Keratinocyte (primary cell): ENCODE measurements at regions not wholly inside any gene's neighbourhood (a gene's known extent, or its start where the extent isn't known, plus 50 kb on each side); places are given as distances from the start of the nearest gene placed in this dataset.

Experiments used
- DNase-seq: peaks from one replicate; pipeline ENCODE4 v3.0.0-alpha.2; 2011; ENCODE audit warnings: low read depth, missing footprints, low spot score
- FAIRE-seq: peaks from 2 replicates; lab custom pipeline; 2011; peaks lifted over from hg19 to GRCh38; lab: Jason Lieb, UNC
- H2AFZ ChIP-seq: 2 replicates; pipeline ENCODE4 v1.6.0; 2012; ENCODE audit warnings: low read length, control low read depth, inconsistent platforms; ENCODE audit not compliant: control insufficient read depth
- H3K27ac ChIP-seq: 2 replicates; pipeline ENCODE4 v1.5.1; 2011; ENCODE audit warnings: low read length; ENCODE audit not compliant: control insufficient read depth, insufficient read depth
- H3K27me3 ChIP-seq: 3 replicates; pipeline ENCODE4 v1.6.0; 2011; ENCODE audit warnings: low read length; ENCODE audit not compliant: control insufficient read depth, insufficient read depth; ENCODE audit errors: extremely low read depth
- H3K36me3 ChIP-seq, 2 experiments: 2 replicates in 1 of 2; 3 replicates in 1 of 2; pipeline ENCODE4 v1.5.1; 2011; ENCODE audit warnings: low read length in 2 of 2, mild to moderate bottlenecking in 1 of 2; ENCODE audit not compliant: control insufficient read depth in 2 of 2, insufficient read depth in 2 of 2; ENCODE audit errors: extremely low read depth in 1 of 2
- H3K4me1 ChIP-seq: 3 replicates; pipeline ENCODE4 v1.5.1; 2011; ENCODE audit warnings: low read length; ENCODE audit not compliant: control insufficient read depth, insufficient read depth; ENCODE audit errors: extremely low read depth
- H3K4me2 ChIP-seq: 3 replicates; pipeline ENCODE4 v1.6.0; 2011; ENCODE audit warnings: low read depth, low read length; ENCODE audit not compliant: control insufficient read depth, insufficient read depth; ENCODE audit errors: extremely low read depth
- H3K4me3 ChIP-seq, 3 experiments: fragments of 200-600 bp in 1 of 3; sonication (generic) in 1 of 3; 2 replicates in 2 of 3; 3 replicates in 1 of 3; pipeline ENCODE4 v1.5.1; 2011 to 2016; ENCODE audit warnings: low read length in 3 of 3, mild to moderate bottlenecking in 3 of 3, control low read depth in 2 of 3, inconsistent platforms in 1 of 3, low read depth in 1 of 3, mixed read lengths in 1 of 3, mixed run types in 1 of 3, moderate library complexity in 1 of 3; ENCODE audit not compliant: control insufficient read depth in 2 of 3, insufficient read depth in 2 of 3; ENCODE audit errors: extremely low read depth in 1 of 3
- H3K79me2 ChIP-seq: 2 replicates; pipeline ENCODE4 v1.6.0; 2012; ENCODE audit warnings: low read length; ENCODE audit not compliant: control insufficient read depth, insufficient read depth
- H3K9ac ChIP-seq: 3 replicates; pipeline ENCODE4 v1.6.0; 2011; ENCODE audit warnings: low read length; ENCODE audit not compliant: control insufficient read depth, insufficient read depth; ENCODE audit errors: extremely low read depth
- H3K9me1 ChIP-seq: 3 replicates; pipeline ENCODE4 v1.6.0; 2011; ENCODE audit warnings: low read length; ENCODE audit not compliant: control insufficient read depth, insufficient read depth; ENCODE audit errors: extremely low read depth
- H3K9me3 ChIP-seq: 2 replicates; pipeline ENCODE4 v1.5.1; 2012; ENCODE audit warnings: low read depth, low read length; ENCODE audit not compliant: control insufficient read depth
- H4K20me1 ChIP-seq: 3 replicates; pipeline ENCODE4 v1.6.0; 2011; ENCODE audit warnings: low read length; ENCODE audit not compliant: control insufficient read depth, insufficient read depth; ENCODE audit errors: extremely low read depth
- CTCF ChIP-seq, 3 experiments: IDR thresholded peaks in 1 of 3; conservative IDR thresholded peaks in 1 of 3; optimal IDR thresholded peaks in 1 of 3; 2 replicates in 2 of 3; 3 replicates in 1 of 3; pipeline versions ENCODE3 to v1.5.1; 2011; ENCODE audit warnings: low read length in 3 of 3, mild to moderate bottlenecking in 3 of 3, moderate library complexity in 2 of 3, control low read depth in 1 of 3, inconsistent platforms in 1 of 3; ENCODE audit not compliant: insufficient read depth in 2 of 3; ENCODE audit errors: extremely low read depth in 1 of 3
- EZH2 ChIP-seq: IDR thresholded peaks from one replicate; pipeline ENCODE4 v1.6.1; 2012; ENCODE audit warnings: inconsistent platforms, mild to moderate bottlenecking, low read length, moderate library complexity
- dilution Hi-C: fragments of 300-500 bp; cut with MboI; formaldehyde crosslinking; loops from one replicate; pipeline ENCODE4 v1.7.0; 2020; ENCODE audit warnings: low sequenced_read_pairs; ENCODE audit not compliant: extremely low pct_ligation_motif_present

GRCh38 chr3:110253794-110254193, 817.8 kb upstream of the NECTIN3 start:
- Histone ChIP-seq H3K36me3 (no peaks in the 10 kb centered on the region), H3K4me1 (no peaks in the 10 kb centered on the region), H3K9ac (no peak overlapping the region), H3K4me2 (no peak overlapping the region), H3K79me2 (no peaks in the 10 kb centered on the region), H3K9me1 (no peaks in the 10 kb centered on the region), H4K20me1 (no peaks in the 10 kb centered on the region), H3K4me3 (no peak overlapping the region), H2AFZ (no peak overlapping the region), H3K27ac (no peak overlapping the region), H3K27me3 (no peaks in the 10 kb centered on the region), H3K9me3 (no peaks in the 10 kb centered on the region)
- dilution Hi-C loops: no loop called here
- no peak for TF ChIP-seq CTCF (optimal IDR thresholded peaks at IDR 0.05 in 1 of 3, IDR thresholded peaks at IDR 0.05 in 1 of 3, conservative IDR thresholded peaks at IDR 0.05 in 1 of 3; ENCODE audit: extremely low read depth in 1 of 3, insufficient read depth in 2 of 3, low read length in 3 of 3)
- TF ChIP-seq EZH2: no peak
- FAIRE-seq: no peak
- DNase-seq: no peak

GRCh38 chr3:110254591-110254990, 817.0 kb upstream of the NECTIN3 start:
- TF ChIP-seq EZH2 (no peak), CTCF (optimal IDR thresholded peaks at IDR 0.05 in 1 of 3, IDR thresholded peaks at IDR 0.05 in 1 of 3, conservative IDR thresholded peaks at IDR 0.05 in 1 of 3; ENCODE audit: extremely low read depth in 1 of 3, insufficient read depth in 2 of 3, low read length in 3 of 3) (no peak)
- no peak overlapping the region for H3K4me2 ChIP-seq
- no peaks in the 10 kb centered on the region for H3K79me2 ChIP-seq
- dilution Hi-C loops: no loop called here
- H3K27me3 ChIP-seq: no peaks in the 10 kb centered on the region
- H3K36me3 ChIP-seq: no peaks in the 10 kb centered on the region
- no peak for DNase-seq
- H3K9me1 ChIP-seq: no peaks in the 10 kb centered on the region
- no peaks in the 10 kb centered on the region for H3K4me1 ChIP-seq
- no peaks in the 10 kb centered on the region for H3K9me3 ChIP-seq
- no peak overlapping the region for H3K4me3 ChIP-seq
- no peak overlapping the region for H3K27ac ChIP-seq
- H2AFZ ChIP-seq: no peak overlapping the region
- no peak for FAIRE-seq
- H4K20me1 ChIP-seq: no peaks in the 10 kb centered on the region
- H3K9ac ChIP-seq: no peak overlapping the region
